GM13976 (cell line): ENCODE measurements at regions not wholly inside any gene's neighbourhood (a gene's known extent, or its start where the extent isn't known, plus 50 kb on each side); places are given as distances from the start of the nearest gene placed in this dataset.

Source experiments
- DNase-seq: peaks from one replicate; pipeline ENCODE4 v3.0.0; 2012; ENCODE audit warnings: low spot score
- CTCF ChIP-seq: IDR thresholded peaks from 2 replicates; pipeline ENCODE4 v1.5.1; 2012; ENCODE audit warnings: borderline replicate concordance, mild to moderate bottlenecking; ENCODE audit not compliant: insufficient read depth; ENCODE audit errors: extremely low read depth, missing control alignments, control extremely low read depth
- in situ Hi-C: fragments of 300-500 bp; cut with MboI; formaldehyde crosslinking; loops from one replicate; pipeline ENCODE4 v1.12.0; 2022; ENCODE audit warnings: low sequenced_read_pairs, mixed read lengths, inconsistent platforms; ENCODE audit not compliant: unreplicated experiment

DNA sequence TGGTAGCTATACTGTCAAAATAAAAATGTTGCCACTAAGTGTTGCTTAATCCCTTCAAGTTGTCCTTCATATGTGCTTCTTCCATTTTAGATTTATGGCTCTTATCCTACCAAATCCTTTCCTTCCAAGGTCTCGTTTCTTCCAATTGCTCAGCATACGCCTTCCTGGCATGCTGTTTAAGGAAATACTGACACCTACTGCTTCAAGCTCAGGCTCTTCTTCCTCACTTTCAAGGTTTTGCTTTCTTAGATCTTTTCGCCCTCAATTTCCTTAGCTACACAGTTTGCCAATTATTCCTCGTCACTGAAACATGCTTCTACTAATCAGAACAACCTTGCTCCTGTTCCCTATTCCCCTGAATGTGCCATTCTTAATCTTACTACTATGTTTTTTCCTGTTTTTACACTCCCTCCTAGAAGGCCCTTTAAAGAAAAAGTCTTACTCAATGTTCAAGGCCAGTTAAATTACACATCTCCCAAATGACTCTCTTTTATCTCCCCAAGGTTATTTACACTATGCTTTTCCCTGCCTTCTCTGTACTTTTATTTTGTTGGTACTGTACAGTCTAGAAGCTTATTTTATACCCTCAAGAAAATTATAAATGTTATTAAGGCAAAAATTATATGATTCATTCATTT lies 343.1 kb downstream of the MZT1 start:
- no peak for DNase-seq
- in situ Hi-C loops = no loop called here
- no peak for TF ChIP-seq CTCF

DNA sequence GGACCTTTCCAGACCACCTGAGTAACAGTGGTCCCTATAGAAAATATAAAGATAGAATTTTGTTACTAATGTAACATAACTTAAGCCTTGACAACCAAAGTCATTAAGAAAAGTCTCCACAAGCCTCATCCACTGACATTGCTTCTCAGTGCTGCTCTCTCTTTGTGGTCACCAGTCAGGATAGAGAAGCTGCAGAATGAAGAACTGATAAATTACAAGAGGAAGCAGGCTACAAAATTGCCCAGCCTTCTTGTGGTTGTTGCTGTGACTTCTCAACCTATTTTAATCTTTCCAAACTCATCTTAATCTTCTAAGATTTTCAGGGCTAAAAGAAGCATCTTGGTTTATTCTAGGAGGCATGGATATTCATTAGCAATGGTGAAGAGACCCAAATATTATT lies 343.8 kb downstream of the MZT1 start:
- no peak for DNase-seq
- TF ChIP-seq CTCF = no peak
- in situ Hi-C loops = no loop called here

DNA sequence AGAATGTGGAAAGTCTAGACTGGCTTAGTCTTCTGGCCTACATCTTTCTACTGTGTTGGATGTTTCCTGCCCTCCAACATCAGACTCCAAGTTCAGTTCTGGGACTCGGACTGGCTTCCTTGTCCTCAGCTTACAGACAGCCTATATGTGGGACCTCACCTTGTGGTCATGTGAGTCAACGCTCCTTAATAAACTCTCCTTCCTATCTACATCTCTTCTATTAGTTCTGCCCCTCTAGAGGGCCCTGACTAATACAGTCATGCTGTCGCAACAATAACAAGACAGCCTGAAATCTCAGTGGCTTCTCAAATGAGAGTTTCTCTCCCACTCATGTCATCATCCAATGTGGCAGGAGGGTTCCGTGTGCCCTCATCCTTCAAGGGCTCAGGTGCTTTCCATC lies 347.8 kb downstream of the MZT1 start:
- in situ Hi-C loops = no loop called here
- no peak for TF ChIP-seq CTCF
- DNase-seq = no peak

DNA sequence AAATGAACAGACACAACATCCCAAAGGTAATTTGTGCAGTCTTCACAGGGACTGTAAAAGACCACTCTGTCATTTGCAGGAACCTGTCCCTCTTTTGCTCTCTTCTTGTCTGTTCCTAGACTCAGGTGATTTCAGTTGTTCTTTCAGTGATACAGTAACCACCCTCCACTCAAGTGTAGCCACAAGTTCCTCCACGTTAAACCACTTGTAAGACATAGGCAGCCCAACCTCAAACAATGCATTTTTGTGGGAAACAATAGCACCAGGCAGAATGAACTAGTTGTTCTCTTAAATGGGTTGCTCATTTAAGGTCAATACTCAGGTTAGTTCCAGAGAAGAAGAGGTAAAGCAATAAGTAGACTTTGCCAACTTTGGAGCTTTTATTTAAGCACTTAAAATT lies 359.4 kb downstream of the MZT1 start:
- DNase-seq = no peak
- in situ Hi-C loops = no loop called here
- TF ChIP-seq CTCF = no peak

DNA sequence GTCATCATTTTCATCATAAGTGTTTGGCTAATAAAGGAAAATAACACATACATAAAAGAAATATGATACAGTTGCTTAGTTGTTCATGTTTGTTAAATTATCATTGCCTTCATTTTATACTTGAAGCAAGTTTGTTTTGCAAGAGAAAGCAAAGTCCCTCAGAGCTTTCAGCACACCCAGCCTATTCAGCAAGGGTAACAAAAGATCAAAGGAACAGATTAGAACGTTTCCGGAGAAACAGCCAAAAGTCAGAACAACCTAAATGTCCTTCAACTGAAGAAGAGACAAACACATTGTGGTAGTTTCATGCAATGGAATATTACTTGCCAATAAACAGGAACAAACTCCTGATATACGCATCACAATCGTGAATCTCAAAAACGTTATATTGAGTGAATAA lies 380.7 kb downstream of the MZT1 start:
- no peak for TF ChIP-seq CTCF
- DNase-seq = no peak
- in situ Hi-C loops = no loop called here

DNA sequence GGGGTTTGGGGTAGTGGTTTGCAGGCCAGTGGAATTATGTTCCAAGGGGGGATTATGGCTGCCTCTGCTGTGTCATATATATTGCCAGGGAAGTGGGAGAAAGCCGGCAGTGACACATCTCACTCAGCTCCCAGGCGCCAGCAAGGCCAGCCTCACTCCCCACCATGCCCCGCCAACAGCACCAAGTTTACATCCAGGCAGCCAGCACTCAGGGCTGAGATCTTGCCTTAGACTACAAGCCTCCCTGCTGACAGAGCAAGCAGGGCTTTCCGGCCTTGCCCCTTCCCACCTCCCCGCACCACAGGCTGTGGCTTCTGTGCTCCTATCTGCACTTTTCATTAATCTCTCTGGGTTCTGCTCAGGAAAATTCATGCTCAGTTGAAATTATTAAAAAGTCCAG lies 385.1 kb downstream of the MZT1 start:
- in situ Hi-C loops = no loop called here
- no peak for TF ChIP-seq CTCF
- DNase-seq = no peak
